ENCODE measurements at regions not wholly inside any gene's neighbourhood (a gene's known extent, or its start where the extent isn't known, plus 50 kb on each side); places are given as distances from the start of the nearest gene placed in this dataset.

GRCh38 chr4:12414181-12414812 lies 985.6 kb upstream of the HS3ST1 start:
- ChIA-PET POLR2A (no interaction called here), CTCF (interaction anchor here (0.7 to 1.0 kb wide), 2 partner anchors 10 to 115 kb away, joined by 3 to 4 read pairs; no protein-coding TSS in a partner anchor)
- TF ChIP-seq CTCF (IDR thresholded peaks at IDR 0.05; ENCODE audit: control extremely low read depth, extremely low read depth, low read depth, missing control alignments), result no peak
- no peak for DNase-seq (ENCODE audit: extremely low spot score)

GRCh38 chr4:12411072-12411471 lies 982.4 kb upstream of the HS3ST1 start:
- DNase-seq (ENCODE audit: extremely low spot score), result no peak
- CTCF ChIA-PET, result no interaction called here
- POLR2A ChIA-PET, result no interaction called here
- TF ChIP-seq CTCF (IDR thresholded peaks at IDR 0.05; ENCODE audit: control extremely low read depth, extremely low read depth, low read depth, missing control alignments), result no peak

GRCh38 chr4:12409507-12410190 lies 981.0 kb upstream of the HS3ST1 start:
- ChIA-PET POLR2A (no interaction called here), CTCF (no interaction called here)
- no peak for TF ChIP-seq CTCF (IDR thresholded peaks at IDR 0.05; ENCODE audit: control extremely low read depth, extremely low read depth, low read depth, missing control alignments)
- DNase-seq (ENCODE audit: extremely low spot score), result no peak

- ChIA-PET CTCF (interaction anchor here (1.0 kb wide), 1 partner anchor 11 kb away, joined by 3 read pairs; no protein-coding TSS in a partner anchor), POLR2A (no interaction called here)
- DNase-seq (ENCODE audit: extremely low spot score), result no peak
- no peak for TF ChIP-seq CTCF (IDR thresholded peaks at IDR 0.05; ENCODE audit: control extremely low read depth, extremely low read depth, low read depth, missing control alignments)
Measured at GRCh38 chr4:12408364-12408763, 979.7 kb upstream of the HS3ST1 start.

- ChIA-PET CTCF (no interaction called here), POLR2A (no interaction called here)
- TF ChIP-seq CTCF (IDR thresholded peaks at IDR 0.05; ENCODE audit: control extremely low read depth, extremely low read depth, low read depth, missing control alignments), result no peak
Measured at GRCh38 chr4:12403175-12403574, 974.5 kb upstream of the HS3ST1 start.

GRCh38 chr4:12399781-12400180 lies 971.1 kb upstream of the HS3ST1 start:
- no peak for TF ChIP-seq CTCF (IDR thresholded peaks at IDR 0.05; ENCODE audit: control extremely low read depth, extremely low read depth, low read depth, missing control alignments)

More at GRCh38 chr4:12403175-12403574, 974.5 kb upstream of the HS3ST1 start:
- no peak for DNase-seq (ENCODE audit: extremely low spot score)

More at GRCh38 chr4:12399781-12400180, 971.1 kb upstream of the HS3ST1 start:
- POLR2A ChIA-PET, result no interaction called here
- DNase-seq (ENCODE audit: extremely low spot score), result no peak
- CTCF ChIA-PET, result interaction anchor here (4.2 kb wide), 1 partner anchor 9 kb away, joined by 12 read pairs; no protein-coding TSS in a partner anchor
